Neutrophil (primary cell): ENCODE measurements at regions not wholly inside any gene's neighbourhood (a gene's known extent, or its start where the extent isn't known, plus 50 kb on each side); places are given as distances from the start of the nearest gene placed in this dataset.

Experiments used
- H3K27ac ChIP-seq: fragments of 200-600 bp; sonication (generic); 2 replicates; pipeline ENCODE4 v1.5.1; 2016; ENCODE audit warnings: mild to moderate bottlenecking, moderate library complexity
- H3K27me3 ChIP-seq: fragments of 200-600 bp; sonication (generic); 2 replicates; pipeline ENCODE4 v1.6.0; 2016; ENCODE audit warnings: mild to moderate bottlenecking
- H3K36me3 ChIP-seq: fragments of 200-600 bp; sonication (generic); 2 replicates; pipeline ENCODE4 v1.5.1; 2017
- H3K4me1 ChIP-seq, 2 experiments: fragments of 200-600 bp in 1 of 2; sonication (generic) in 1 of 2; 1 replicate in 1 of 2; 2 replicates in 1 of 2; pipeline versions ENCODE4 v1.5.1 to v1.6.1; 2013 to 2016; ENCODE audit warnings: low read depth in 1 of 2, low read length in 1 of 2, mild to moderate bottlenecking in 1 of 2, moderate library complexity in 1 of 2; ENCODE audit not compliant: control insufficient read depth in 1 of 2, insufficient read depth in 1 of 2
- H3K4me3 ChIP-seq, 2 experiments: fragments of 200-600 bp in 1 of 2; sonication (generic) in 1 of 2; 1 replicate in 1 of 2; 2 replicates in 1 of 2; pipeline ENCODE4 v1.5.1; 2013 to 2016; ENCODE audit warnings: low read depth in 1 of 2, low read length in 1 of 2, mild to moderate bottlenecking in 1 of 2, moderate library complexity in 1 of 2
- H3K9me3 ChIP-seq: fragments of 200-600 bp; sonication (generic); 2 replicates; pipeline ENCODE4 v1.5.1; 2016
- CTCF ChIP-seq: fragments of 200-600 bp; sonication (generic); IDR thresholded peaks from 2 replicates; pipeline ENCODE4 v1.5.1; 2016; ENCODE audit warnings: antibody characterized with exemption

DNA sequence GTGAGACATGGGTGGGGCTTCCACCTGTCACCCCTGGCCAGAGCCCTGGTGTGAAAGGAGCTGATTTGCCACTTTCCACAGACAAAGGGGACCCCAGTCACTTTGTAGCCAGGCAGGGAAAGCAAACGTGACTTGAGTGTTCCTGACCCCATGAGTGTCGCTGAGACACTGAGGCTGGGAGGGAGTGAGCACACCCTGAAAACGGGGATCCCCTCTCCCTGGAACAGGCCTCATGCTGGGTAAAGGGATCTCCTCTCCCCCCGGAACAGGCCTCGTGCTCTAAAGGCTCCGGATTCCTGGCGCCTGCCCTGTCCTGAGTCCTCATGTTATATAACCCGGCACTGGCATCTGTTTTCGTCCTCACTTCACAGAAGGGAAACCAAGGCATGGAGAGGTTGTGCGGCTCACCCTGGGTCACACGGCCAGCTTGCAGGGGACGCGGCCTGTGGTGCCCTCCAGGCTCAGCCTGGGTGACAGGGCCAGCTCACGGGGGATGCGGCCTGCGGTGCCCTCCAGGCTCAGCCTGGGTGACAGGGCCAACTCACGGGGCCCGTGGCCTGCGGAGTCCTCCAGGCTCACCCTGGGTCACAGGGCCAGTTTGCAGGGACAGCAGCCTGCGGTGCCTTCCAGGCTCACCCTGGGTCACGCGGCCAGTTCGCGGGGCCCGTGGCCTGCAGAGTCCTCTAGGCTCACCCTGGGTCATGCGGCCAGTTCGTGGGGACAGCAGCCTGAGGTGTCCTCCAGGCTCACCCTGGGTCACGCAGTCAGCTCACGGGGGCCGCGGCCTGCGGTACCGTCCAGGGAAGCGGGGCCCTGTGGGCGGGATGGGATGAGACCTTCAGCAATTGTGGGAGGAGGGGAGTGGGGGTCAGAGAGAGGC lies 104.7 kb downstream of the PDGFA start:
- Histone ChIP-seq H3K36me3 (no peaks in the 10 kb centered on the region), H3K27ac (no peak overlapping the region), H3K4me3 (no peak overlapping the region), H3K27me3 (no peaks in the 10 kb centered on the region), H3K4me1 (no peaks in the 10 kb centered on the region), H3K9me3 (no peaks in the 10 kb centered on the region)
- no peak for TF ChIP-seq CTCF

DNA sequence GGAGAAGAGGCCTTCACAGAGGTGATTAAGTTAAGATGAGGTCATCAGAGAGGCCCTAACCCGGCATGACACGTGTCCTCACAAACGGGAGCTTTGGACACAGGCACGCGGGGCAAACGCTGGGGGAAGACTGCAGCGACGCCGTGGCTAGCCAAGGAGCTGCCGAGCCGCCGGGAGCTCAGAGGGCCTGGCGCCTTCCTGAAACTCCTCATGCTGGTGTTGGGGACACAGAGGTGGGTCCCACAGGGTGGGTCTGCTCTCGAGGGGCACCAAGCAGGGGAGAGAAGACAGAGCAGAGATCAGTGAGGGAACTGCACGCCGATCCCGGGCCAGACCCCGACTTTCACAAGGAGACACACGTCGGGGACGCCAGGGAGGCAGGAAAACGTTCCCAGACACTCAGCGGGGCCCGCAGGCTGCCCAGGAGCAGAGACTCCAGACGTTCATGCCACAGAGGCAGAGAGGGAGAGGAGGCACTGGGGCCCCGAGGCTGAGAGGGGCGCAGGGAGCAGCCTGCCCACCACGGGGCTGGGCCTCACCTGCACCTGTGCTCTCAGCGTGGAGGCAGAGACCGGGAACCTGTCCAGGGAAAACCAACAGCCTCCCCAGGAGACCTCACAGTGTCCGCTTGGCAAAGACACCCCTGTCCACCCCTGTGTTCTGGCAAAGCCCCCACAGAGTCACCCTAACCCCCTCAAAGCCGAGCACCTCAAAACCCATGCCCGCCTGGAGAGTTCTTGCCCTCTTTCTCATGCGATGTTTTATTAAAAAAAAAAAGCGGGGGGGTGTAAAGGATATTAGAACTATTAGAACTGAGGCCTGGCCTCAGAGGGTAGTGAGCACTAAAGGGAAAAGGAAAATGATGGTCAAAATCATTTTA lies 103.8 kb downstream of the PDGFA start:
- Histone ChIP-seq H3K36me3 (no peaks in the 10 kb centered on the region), H3K27ac (no peak overlapping the region), H3K27me3 (no peaks in the 10 kb centered on the region), H3K9me3 (no peaks in the 10 kb centered on the region), H3K4me1 (no peaks in the 10 kb centered on the region), H3K4me3 (no peak overlapping the region)
- TF ChIP-seq CTCF, result no peak

- no peak overlapping the region for H3K27ac ChIP-seq
- no peaks in the 10 kb centered on the region for H3K27me3 ChIP-seq
- no peaks in the 10 kb centered on the region for H3K9me3 ChIP-seq
- no peaks in the 10 kb centered on the region for H3K4me1 ChIP-seq
- H3K36me3 ChIP-seq, result no peaks in the 10 kb centered on the region
- H3K4me3 ChIP-seq, result no peak overlapping the region
- TF ChIP-seq CTCF, result no peak
Observed at GRCh38 chr7:416761-417624, 102.7 kb downstream of the PDGFA start.

- Histone ChIP-seq H3K9me3 (no peaks in the 10 kb centered on the region), H3K27ac (no peak overlapping the region), H3K27me3 (no peaks in the 10 kb centered on the region), H3K4me3 (no peak overlapping the region), H3K36me3 (no peaks in the 10 kb centered on the region), H3K4me1 (no peaks in the 10 kb centered on the region)
- TF ChIP-seq CTCF, result no peak
Observed at GRCh38 chr7:417625-417889, 102.1 kb downstream of the PDGFA start.

DNA sequence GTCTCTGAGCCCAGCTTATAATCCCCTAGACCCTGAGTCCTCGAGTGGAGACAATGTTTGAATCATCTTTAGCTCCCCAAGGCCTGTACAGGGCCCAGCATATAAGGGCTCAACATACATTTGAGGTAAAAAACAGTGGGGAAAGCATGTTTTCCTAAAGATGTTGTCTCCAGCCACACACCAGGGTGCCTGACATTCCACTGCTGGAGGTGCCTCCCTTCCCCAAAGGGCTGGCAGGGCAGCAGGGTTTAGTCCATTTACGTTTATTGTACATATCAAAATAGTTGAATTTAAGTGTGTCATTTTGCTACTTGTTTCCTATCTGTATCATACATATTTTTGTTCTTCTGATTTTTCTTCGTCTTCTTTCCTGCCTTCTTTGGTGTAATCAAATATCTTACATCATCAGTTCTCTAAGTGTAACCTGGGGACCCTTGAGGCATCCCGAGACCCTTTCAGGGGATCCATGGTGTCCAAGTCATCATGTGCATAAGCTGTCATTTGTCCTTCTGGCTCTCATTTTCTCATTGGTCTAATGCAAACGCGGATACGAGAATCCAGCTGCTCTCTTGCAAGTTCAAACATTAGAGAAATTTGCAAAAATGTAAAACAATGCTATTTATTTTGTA lies 101.6 kb downstream of the PDGFA start:
- no peaks in the 10 kb centered on the region for H3K9me3 ChIP-seq
- H3K4me3 ChIP-seq, result no peak overlapping the region
- no peaks in the 10 kb centered on the region for H3K4me1 ChIP-seq
- no peaks in the 10 kb centered on the region for H3K27me3 ChIP-seq
- H3K27ac ChIP-seq, result no peak overlapping the region
- TF ChIP-seq CTCF, result no peak
- H3K36me3 ChIP-seq, result no peaks in the 10 kb centered on the region
